Gastroesophageal sphincter (tissue), 4 donors: ENCODE measurements at regions not wholly inside any gene's neighbourhood (a gene's known extent, or its start where the extent isn't known, plus 50 kb on each side); places are given as distances from the start of the nearest gene placed in this dataset.

ENCODE experiments used
- ATAC-seq: fragments of 150-250 bp; one replicate; pipeline ENCODE4 v1.9.1; 2016; ENCODE audit warnings: mild to moderate bottlenecking, moderate library complexity
- H3K27ac ChIP-seq, 4 donors: fragments of 200-600 bp; sonication (generic) in 3 of 4; 1 replicate in 3 of 4; 2 replicates in 1 of 4; pipeline ENCODE4 v1.5.1; 2016 to 2019
- H3K27me3 ChIP-seq: fragments of 200-600 bp; sonication (generic); one replicate; pipeline ENCODE4 v1.5.1; 2019
- H3K36me3 ChIP-seq, 2 donors: fragments of 200-600 bp; sonication (generic); one replicate each; pipeline ENCODE4 v1.5.1; 2019; ENCODE audit warnings: control low read depth in 1 of 2
- H3K4me1 ChIP-seq, 3 donors: fragments of 200-600 bp; sonication (generic); 1 replicate in 2 of 3; 2 replicates in 1 of 3; pipeline ENCODE4 v1.5.1; 2016 to 2019; ENCODE audit warnings: control low read depth in 2 of 3
- H3K4me3 ChIP-seq, 2 donors: fragments of 200-600 bp; sonication (generic); one replicate each; pipeline ENCODE4 v1.5.1; 2019; ENCODE audit warnings: mild to moderate bottlenecking in 1 of 2, moderate library complexity in 1 of 2
- H3K9me3 ChIP-seq, 3 donors: fragments of 200-600 bp; sonication (generic); one replicate each; pipeline ENCODE4 v1.5.1; 2017 to 2019; ENCODE audit warnings: control low read depth in 2 of 3
- CTCF ChIP-seq, 4 experiments: fragments of 200-600 bp in 2 of 4; fragments of 450-650 bp in 2 of 4; sonication (generic) in 1 of 4; IDR thresholded peaks; one replicate each; pipeline ENCODE4 v1.5.1; 2017 to 2019; ENCODE audit warnings: antibody characterized with exemption in 4 of 4, mild to moderate bottlenecking in 2 of 4, moderate library complexity in 2 of 4
- EP300 ChIP-seq: sonication (generic); formaldehyde crosslinking; IDR thresholded peaks from one replicate; pipeline ENCODE4 v1.6.1; 2017; ENCODE audit warnings: antibody characterized with exemption, mild to moderate bottlenecking
- POLR2A ChIP-seq, 2 donors: fragments of 450-650 bp; IDR thresholded peaks; one replicate each; pipeline ENCODE4 v1.6.1; 2017; ENCODE audit warnings: antibody characterized with exemption in 2 of 2, mild to moderate bottlenecking in 2 of 2, moderate library complexity in 1 of 2
- POLR2AphosphoS5 ChIP-seq: sonication (generic); formaldehyde crosslinking; IDR thresholded peaks from one replicate; pipeline ENCODE4 v1.6.1; 2017; ENCODE audit warnings: antibody characterized with exemption
- WGBS, 2 donors: methylation state at CpG; one replicate each; pipeline ENCODE4 v1.1.5; 2018; ENCODE audit warnings: low coverage in 1 of 2; 5-methylcytosine and 5-hydroxymethylcytosine counted together

DNA sequence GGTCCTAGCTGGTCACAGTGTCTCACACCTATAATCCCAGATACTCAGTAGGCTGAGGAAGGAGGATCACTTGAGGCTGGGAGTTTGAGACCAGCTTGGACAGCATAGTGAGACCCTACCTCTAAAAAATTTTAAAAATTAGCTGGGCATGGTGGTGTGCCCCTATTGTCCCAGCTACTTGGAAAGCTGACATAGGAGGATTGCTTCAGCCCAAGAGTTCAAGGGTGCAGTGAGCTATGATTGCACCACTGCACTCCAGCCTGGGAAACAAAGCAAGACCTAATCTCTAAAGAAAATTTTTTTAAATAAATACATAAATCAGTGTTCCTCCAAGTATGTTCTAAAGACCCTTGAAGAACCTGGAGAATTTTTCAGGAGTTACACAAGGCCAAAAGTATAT, 50.6 kb upstream of the GNAO1 start:
- TF ChIP-seq EP300 (no peak), POLR2A (IDR thresholded peaks at IDR 0.05) (no peak), POLR2AphosphoS5 (no peak), CTCF (IDR thresholded peaks at IDR 0.05) (no peak)
- no peak overlapping the region for H3K27ac ChIP-seq
- no peaks in the 10 kb centered on the region for H3K36me3 ChIP-seq
- H3K4me1 ChIP-seq: no peaks in the 10 kb centered on the region
- no peak overlapping the region for H3K4me3 ChIP-seq
- H3K9me3 ChIP-seq: no peaks in the 10 kb centered on the region
- ATAC-seq: no peak
- H3K27me3 ChIP-seq: no peaks in the 10 kb centered on the region

GRCh38 chr16:56137269-56137668, 54.0 kb upstream of the GNAO1 start:
- no peak for ATAC-seq
- Histone ChIP-seq H3K4me3 (no peak overlapping the region), H3K27me3 (no peaks in the 10 kb centered on the region), H3K9me3 (no peaks in the 10 kb centered on the region), H3K36me3 (no peaks in the 10 kb centered on the region), H3K4me1 (no peaks in the 10 kb centered on the region), H3K27ac (no peak overlapping the region)
- no peak for TF ChIP-seq EP300
- no peak for TF ChIP-seq CTCF (IDR thresholded peaks at IDR 0.05)
- TF ChIP-seq POLR2AphosphoS5: no peak
- no peak for TF ChIP-seq POLR2A (IDR thresholded peaks at IDR 0.05)
- 75 to 78% methylated on average over 5 of the region's 5 CpGs for WGBS, 2 donors

- Histone ChIP-seq H3K27ac (no peak overlapping the region), H3K36me3 (no peaks in the 10 kb centered on the region), H3K27me3 (no peaks in the 10 kb centered on the region), H3K4me1 (no peaks in the 10 kb centered on the region), H3K4me3 (no peak overlapping the region), H3K9me3 (no peaks in the 10 kb centered on the region)
- ATAC-seq: no peak
- 50 to 93% methylated on average over 2 to 3 of the region's 3 CpGs for whole genome bisulfite sequencing, 2 donors
- TF ChIP-seq POLR2AphosphoS5 (no peak), POLR2A (IDR thresholded peaks at IDR 0.05) (no peak), EP300 (no peak), CTCF (IDR thresholded peaks at IDR 0.05) (no peak)
Measured at GRCh38 chr16:56136256-56136655, 55.0 kb upstream of the GNAO1 start.

- WGBS, 2 donors: 44% methylated on average over 1 of the region's 1 CpG; no CpG with 5 or more reads in 1 of the 2 donors
- no peak for TF ChIP-seq POLR2A (IDR thresholded peaks at IDR 0.05)
- TF ChIP-seq EP300: no peak
- TF ChIP-seq POLR2AphosphoS5: no peak
- TF ChIP-seq CTCF (IDR thresholded peaks at IDR 0.05): no peak
- Histone ChIP-seq H3K27me3 (no peaks in the 10 kb centered on the region), H3K27ac (no peak overlapping the region), H3K4me3 (no peak overlapping the region), H3K9me3 (no peaks in the 10 kb centered on the region), H3K4me1 (no peaks in the 10 kb centered on the region), H3K36me3 (no peaks in the 10 kb centered on the region)
- no peak for ATAC-seq
Measured at GRCh38 chr16:56134790-56135189, 56.5 kb upstream of the GNAO1 start.

DNA sequence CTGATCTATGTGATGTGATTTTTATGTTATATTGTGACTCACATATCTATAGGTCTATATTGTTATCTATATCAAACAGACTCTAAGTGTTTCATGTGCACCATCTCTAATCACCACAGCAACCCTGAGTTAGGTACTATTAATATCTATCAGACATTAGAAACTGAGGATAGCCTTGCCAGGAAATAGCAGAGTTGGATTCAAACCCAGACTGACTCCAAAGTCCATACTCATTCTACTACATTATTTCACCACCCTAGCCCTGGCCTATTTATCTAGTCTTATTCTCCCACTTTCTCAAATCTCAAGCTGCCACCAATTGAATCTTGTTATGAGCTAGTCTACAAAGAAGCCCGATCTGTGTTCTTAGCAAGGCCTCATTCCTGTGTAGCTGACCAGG, 65.4 kb upstream of the GNAO1 start:
- Histone ChIP-seq H3K27ac (no peak overlapping the region), H3K27me3 (peaks cover 4% of the 10 kb centered on the region), H3K4me3 (no peak overlapping the region), H3K36me3 (no peaks in the 10 kb centered on the region), H3K4me1 (no peaks in the 10 kb centered on the region), H3K9me3 (no peaks in the 10 kb centered on the region)
- WGBS, 2 donors: 100% methylated on average over 1 of the region's 1 CpG
- no peak for ATAC-seq
- TF ChIP-seq POLR2AphosphoS5 (no peak), CTCF (IDR thresholded peaks at IDR 0.05) (no peak), EP300 (no peak), POLR2A (IDR thresholded peaks at IDR 0.05) (no peak)
